ENCODE measurements at regions not wholly inside any gene's neighbourhood (a gene's known extent, or its start where the extent isn't known, plus 50 kb on each side); places are given as distances from the start of the nearest gene placed in this dataset.

- no peak for DNase-seq
Observed at GRCh38 chr10:131784363-131785120, 116.3 kb upstream of the PPP2R2D start.

GRCh38 chr10:131785121-131785460 lies 115.7 kb upstream of the PPP2R2D start:
- no peak for DNase-seq

- DNase-seq, result peak; percentile 13
Observed at GRCh38 chr10:131786756-131787605, 113.8 kb upstream of the PPP2R2D start.

- no peak for DNase-seq
Observed at GRCh38 chr10:131787961-131788360, 112.8 kb upstream of the PPP2R2D start.

- no peak for DNase-seq
Observed at GRCh38 chr10:131788386-131788785, 112.4 kb upstream of the PPP2R2D start.

GRCh38 chr10:131789516-131789915 lies 111.3 kb upstream of the PPP2R2D start:
- DNase-seq, result no peak

GRCh38 chr10:131790021-131790420 lies 110.8 kb upstream of the PPP2R2D start:
- peak; percentile 8 for DNase-seq

GRCh38 chr10:131792011-131792651 lies 108.7 kb upstream of the PPP2R2D start:
- DNase-seq, result no peak

- DNase-seq, result no peak
Observed at GRCh38 chr10:131792809-131793208, 108.0 kb upstream of the PPP2R2D start.

- DNase-seq, result no peak
Observed at GRCh38 chr10:131795761-131796160, 105.0 kb upstream of the PPP2R2D start.

GRCh38 chr10:131797626-131798025 lies 103.2 kb upstream of the PPP2R2D start:
- DNase-seq, result no peak

GRCh38 chr10:131799429-131799828 lies 101.4 kb upstream of the PPP2R2D start:
- no peak for DNase-seq

- DNase-seq, result no peak
Observed at GRCh38 chr10:131802156-131802915, 98.5 kb upstream of the PPP2R2D start.

- no peak for DNase-seq
Observed at GRCh38 chr10:131802996-131803395, 97.8 kb upstream of the PPP2R2D start.

- DNase-seq, result no peak
Observed at GRCh38 chr10:131803860-131804425, 96.9 kb upstream of the PPP2R2D start.

- DNase-seq, result no peak
Observed at GRCh38 chr10:131804551-131805295, 96.1 kb upstream of the PPP2R2D start.

GRCh38 chr10:131805696-131806095 lies 95.1 kb upstream of the PPP2R2D start:
- DNase-seq, result no peak

- DNase-seq, result no peak
Observed at GRCh38 chr10:131806146-131806545, 94.7 kb upstream of the PPP2R2D start.

- DNase-seq, result no peak
Observed at GRCh38 chr10:131806646-131807317, 94.0 kb upstream of the PPP2R2D start.

- no peak for DNase-seq
Observed at GRCh38 chr10:131808370-131808930, 92.4 kb upstream of the PPP2R2D start.

All from stimulated activated CD4-positive, alpha-beta T cell treated with anti-CD3 and anti-CD28 coated beads, Interleukin-12 subunit alpha, Interleukin-12 subunit beta, amount 100 ng/mL, for 4 hours (primary cell).